ENCODE measurements at regions not wholly inside any gene's neighbourhood (a gene's known extent, or its start where the extent isn't known, plus 50 kb on each side); places are given as distances from the start of the nearest gene placed in this dataset.

- TF ChIP-seq POLR2A (IDR thresholded peaks at IDR 0.05) (no peak), CTCF (IDR thresholded peaks at IDR 0.05) (no peak)
Measured at GRCh38 chr5:158195416-158196210, 336.7 kb upstream of the CLINT1 start.

Data from adrenal gland (tissue), 5 donors.